ENCODE measurements at regions not wholly inside any gene's neighbourhood (a gene's known extent, or its start where the extent isn't known, plus 50 kb on each side); places are given as distances from the start of the nearest gene placed in this dataset.
A peak's percentile ranks its signal among the peaks of the same experiment; 100 is the strongest.
"Not testable (repeated sequence)": the region's sequence is repeated elsewhere in the genome, so short reads cannot be mapped to it uniquely, and the experiment has no call there.

DNA sequence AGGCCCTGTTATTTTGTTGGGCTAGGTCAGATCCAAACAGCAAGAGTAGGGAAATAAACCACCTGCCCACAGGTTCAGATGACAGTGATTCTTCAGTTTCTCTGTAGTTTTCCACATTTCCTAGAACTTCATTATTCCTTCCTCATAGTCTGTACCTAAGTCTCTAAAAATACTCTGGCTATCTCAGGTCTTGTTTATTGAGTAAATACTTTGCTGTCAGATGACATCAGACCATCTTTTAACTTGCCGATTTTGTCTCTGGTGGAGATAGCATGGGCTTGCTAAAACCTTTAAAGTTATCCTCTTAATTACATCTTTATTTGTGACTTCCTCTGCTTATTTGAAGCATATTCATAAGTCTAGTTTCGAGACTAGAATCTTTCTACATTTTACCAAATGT lies 155.1 kb upstream of the METTL14 start:
- not testable (repeated sequence) for H3K27me3 ChIP-seq (replicated peaks; ENCODE audit: insufficient read depth, low read length); H3K36me3 ChIP-seq (replicated peaks; ENCODE audit: insufficient read depth, low read length); H3K9me2 ChIP-seq (replicated peaks; ENCODE audit: insufficient read depth, low read length); H2AFZ ChIP-seq (ENCODE audit: low read length); H3K27ac ChIP-seq (ENCODE audit: low read length); H3K4me1 ChIP-seq (ENCODE audit: low read length); H3K4me3 ChIP-seq (ENCODE audit: low read length); H4K20me1 ChIP-seq (ENCODE audit: insufficient read depth, low read length); H3K9ac ChIP-seq (ENCODE audit: low read length); H3K79me2 ChIP-seq (ENCODE audit: low read length); H3K4me2 ChIP-seq (ENCODE audit: low read depth, low read length); H3F3A ChIP-seq (ENCODE audit: insufficient read depth, low read length); DNase-seq; H3K9me3 ChIP-seq (replicated peaks; ENCODE audit: insufficient read depth, low read length)

DNA sequence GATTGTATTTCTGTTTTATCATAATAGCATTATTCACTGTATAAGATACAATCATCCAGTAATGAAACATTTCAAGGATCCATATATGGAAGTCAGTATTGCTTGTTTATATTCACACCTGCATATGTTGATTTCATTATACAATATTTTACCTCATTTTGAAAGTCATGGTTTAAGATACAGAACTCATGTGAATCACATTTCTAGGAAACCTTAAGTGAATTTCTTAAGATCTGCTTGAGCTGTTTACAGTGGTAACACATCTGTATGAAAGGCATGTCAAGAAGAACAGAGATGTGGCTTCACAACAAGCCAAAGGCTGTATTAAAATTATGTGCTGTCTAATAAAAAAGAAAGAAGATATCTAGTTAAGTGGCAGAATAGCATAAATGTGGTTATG lies 153.2 kb upstream of the METTL14 start:
- H3K9ac ChIP-seq (ENCODE audit: low read length); H3K9me3 ChIP-seq (replicated peaks; ENCODE audit: insufficient read depth, low read length); H3K79me2 ChIP-seq (ENCODE audit: low read length); H3K4me1 ChIP-seq (ENCODE audit: low read length); H4K20me1 ChIP-seq (ENCODE audit: insufficient read depth, low read length); H3K4me2 ChIP-seq (ENCODE audit: low read depth, low read length); H2AFZ ChIP-seq (ENCODE audit: low read length); H3F3A ChIP-seq (ENCODE audit: insufficient read depth, low read length); H3K4me3 ChIP-seq (ENCODE audit: low read length); DNase-seq; H3K27me3 ChIP-seq (replicated peaks; ENCODE audit: insufficient read depth, low read length); H3K9me2 ChIP-seq (replicated peaks; ENCODE audit: insufficient read depth, low read length); H3K36me3 ChIP-seq (replicated peaks; ENCODE audit: insufficient read depth, low read length); H3K27ac ChIP-seq (ENCODE audit: low read length): not testable (repeated sequence)

DNA sequence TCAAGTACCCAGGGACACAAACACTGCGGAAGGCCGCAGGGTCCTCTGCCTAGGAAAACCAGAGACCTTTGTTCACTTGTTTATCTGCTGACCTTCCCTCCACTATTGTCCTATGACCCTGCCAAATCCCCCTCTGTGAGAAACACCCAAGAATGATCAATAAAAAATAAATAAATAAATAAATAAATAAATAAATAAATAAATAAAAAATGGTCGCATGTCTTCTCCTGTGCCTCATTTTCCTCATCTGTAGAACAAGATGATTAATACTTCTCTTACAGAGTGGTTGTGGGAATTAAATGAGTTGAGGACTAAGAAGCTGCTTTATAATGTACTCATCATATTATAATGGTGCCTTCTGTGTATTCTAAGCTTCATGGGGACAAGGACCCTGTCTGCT lies 149.4 kb upstream of the METTL14 start:
- H3K9me3 ChIP-seq (replicated peaks; ENCODE audit: insufficient read depth, low read length); H3K27ac ChIP-seq (ENCODE audit: low read length); H3K4me2 ChIP-seq (ENCODE audit: low read depth, low read length); H3F3A ChIP-seq (ENCODE audit: insufficient read depth, low read length); H3K36me3 ChIP-seq (replicated peaks; ENCODE audit: insufficient read depth, low read length); H2AFZ ChIP-seq (ENCODE audit: low read length); H3K9ac ChIP-seq (ENCODE audit: low read length); H3K4me1 ChIP-seq (ENCODE audit: low read length); H3K9me2 ChIP-seq (replicated peaks; ENCODE audit: insufficient read depth, low read length); H3K79me2 ChIP-seq (ENCODE audit: low read length); H3K27me3 ChIP-seq (replicated peaks; ENCODE audit: insufficient read depth, low read length); H4K20me1 ChIP-seq (ENCODE audit: insufficient read depth, low read length); DNase-seq; H3K4me3 ChIP-seq (ENCODE audit: low read length): not testable (repeated sequence)

DNA sequence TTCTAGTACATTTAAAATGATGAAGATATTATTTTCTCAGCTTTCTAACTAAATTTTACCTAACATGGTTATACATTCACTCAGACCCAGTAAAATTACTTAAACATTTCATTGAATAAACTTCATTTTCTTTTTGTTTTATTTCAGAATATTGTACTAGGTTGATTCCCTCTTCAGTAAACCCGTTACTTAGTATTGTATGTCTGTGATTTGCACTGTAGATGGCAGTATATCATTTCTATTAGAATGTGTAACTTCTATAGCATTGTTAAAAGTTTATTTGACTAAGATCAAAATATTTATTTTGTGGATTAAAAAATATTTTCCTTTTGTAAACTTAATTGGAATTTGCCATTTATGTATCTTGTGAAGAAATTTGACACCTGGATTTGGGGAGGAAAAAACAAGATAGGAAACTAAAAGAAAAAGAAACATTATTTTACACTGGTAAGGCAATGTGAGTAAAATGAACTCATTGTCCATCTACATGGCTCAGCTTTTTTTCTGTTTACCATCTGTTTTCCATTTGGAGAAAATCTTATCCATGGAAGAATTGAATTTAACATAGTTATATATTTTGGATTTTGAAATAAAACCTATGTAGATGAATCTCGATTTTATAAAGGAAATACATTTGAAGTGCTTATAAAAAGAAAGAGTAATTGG lies 145.6 kb upstream of the METTL14 start:
- not testable (repeated sequence) for H3F3A ChIP-seq (ENCODE audit: insufficient read depth, low read length); H3K27ac ChIP-seq (ENCODE audit: low read length); H3K79me2 ChIP-seq (ENCODE audit: low read length); H3K9me2 ChIP-seq (replicated peaks; ENCODE audit: insufficient read depth, low read length); H3K4me1 ChIP-seq (ENCODE audit: low read length); H3K4me2 ChIP-seq (ENCODE audit: low read depth, low read length); H3K27me3 ChIP-seq (replicated peaks; ENCODE audit: insufficient read depth, low read length); H3K4me3 ChIP-seq (ENCODE audit: low read length); H4K20me1 ChIP-seq (ENCODE audit: insufficient read depth, low read length); H3K9ac ChIP-seq (ENCODE audit: low read length); H3K9me3 ChIP-seq (replicated peaks; ENCODE audit: insufficient read depth, low read length); H2AFZ ChIP-seq (ENCODE audit: low read length); H3K36me3 ChIP-seq (replicated peaks; ENCODE audit: insufficient read depth, low read length)
- peak; percentile 18 for DNase-seq
- TF ChIP-seq, protein P1, sequence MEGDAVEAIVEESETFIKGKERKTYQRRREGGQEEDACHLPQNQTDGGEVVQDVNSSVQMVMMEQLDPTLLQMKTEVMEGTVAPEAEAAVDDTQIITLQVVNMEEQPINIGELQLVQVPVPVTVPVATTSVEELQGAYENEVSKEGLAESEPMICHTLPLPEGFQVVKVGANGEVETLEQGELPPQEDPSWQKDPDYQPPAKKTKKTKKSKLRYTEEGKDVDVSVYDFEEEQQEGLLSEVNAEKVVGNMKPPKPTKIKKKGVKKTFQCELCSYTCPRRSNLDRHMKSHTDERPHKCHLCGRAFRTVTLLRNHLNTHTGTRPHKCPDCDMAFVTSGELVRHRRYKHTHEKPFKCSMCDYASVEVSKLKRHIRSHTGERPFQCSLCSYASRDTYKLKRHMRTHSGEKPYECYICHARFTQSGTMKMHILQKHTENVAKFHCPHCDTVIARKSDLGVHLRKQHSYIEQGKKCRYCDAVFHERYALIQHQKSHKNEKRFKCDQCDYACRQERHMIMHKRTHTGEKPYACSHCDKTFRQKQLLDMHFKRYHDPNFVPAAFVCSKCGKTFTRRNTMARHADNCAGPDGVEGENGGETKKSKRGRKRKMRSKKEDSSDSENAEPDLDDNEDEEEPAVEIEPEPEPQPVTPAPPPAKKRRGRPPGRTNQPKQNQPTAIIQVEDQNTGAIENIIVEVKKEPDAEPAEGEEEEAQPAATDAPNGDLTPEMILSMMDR (IDR thresholded peaks at IDR 0.05; ENCODE audit: low read length): peak; percentile 24; the same call in 1 of the 2 replicates

DNA sequence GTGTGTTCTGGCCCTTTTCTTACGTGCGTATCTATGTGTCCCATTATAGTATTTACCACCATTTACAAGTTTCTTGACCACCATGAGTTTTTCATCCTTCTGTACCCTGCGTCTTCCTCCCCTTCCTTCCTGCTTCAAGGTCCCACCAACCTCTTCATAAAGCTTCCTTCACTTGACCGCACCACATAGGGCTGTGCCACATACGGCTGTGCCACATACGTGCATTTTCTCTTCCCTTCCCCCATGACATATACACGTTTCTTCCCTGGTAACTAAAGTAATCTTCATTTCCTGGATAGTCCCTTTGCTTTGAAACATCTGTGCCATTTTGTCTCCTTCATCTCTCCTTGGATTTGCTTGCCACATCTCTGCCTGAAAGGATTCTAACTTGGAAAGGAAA lies 128.6 kb upstream of the METTL14 start:
- H2AFZ ChIP-seq (ENCODE audit: low read length); H3K27me3 ChIP-seq (replicated peaks; ENCODE audit: insufficient read depth, low read length); H3F3A ChIP-seq (ENCODE audit: insufficient read depth, low read length); H3K36me3 ChIP-seq (replicated peaks; ENCODE audit: insufficient read depth, low read length); H3K4me1 ChIP-seq (ENCODE audit: low read length); DNase-seq; H3K9me2 ChIP-seq (replicated peaks; ENCODE audit: insufficient read depth, low read length); H3K4me2 ChIP-seq (ENCODE audit: low read depth, low read length); H4K20me1 ChIP-seq (ENCODE audit: insufficient read depth, low read length); H3K9me3 ChIP-seq (replicated peaks; ENCODE audit: insufficient read depth, low read length); H3K4me3 ChIP-seq (ENCODE audit: low read length); H3K79me2 ChIP-seq (ENCODE audit: low read length); H3K9ac ChIP-seq (ENCODE audit: low read length); H3K27ac ChIP-seq (ENCODE audit: low read length): not testable (repeated sequence)
